ENCODE measurements at regions not wholly inside any gene's neighbourhood (a gene's known extent, or its start where the extent isn't known, plus 50 kb on each side); places are given as distances from the start of the nearest gene placed in this dataset.

DNA sequence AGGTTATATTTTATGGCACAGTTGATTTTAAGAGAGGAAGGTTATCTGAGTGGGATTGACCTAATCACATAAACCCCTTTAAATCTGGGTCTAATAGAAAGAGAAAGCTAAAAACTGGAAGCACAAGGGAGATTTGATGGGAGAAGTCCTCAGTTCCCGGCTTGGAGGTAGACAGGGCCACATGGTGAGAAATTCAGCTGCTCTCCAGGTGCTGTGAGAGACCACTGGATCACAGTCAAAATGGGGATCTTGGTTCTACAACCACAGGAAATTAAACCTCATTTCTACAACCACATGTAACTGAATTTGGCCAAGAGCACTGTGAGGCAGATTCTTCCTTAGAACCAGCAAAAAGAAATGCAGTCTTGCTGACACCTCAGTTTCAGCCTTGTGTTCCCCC is 2352.7 kb downstream of the MAT2B start:
- H3K4me2 ChIP-seq (ENCODE audit: low read length) = no peak overlapping the region

GRCh38 chr5:165859251-165859650 is 2353.8 kb downstream of the MAT2B start:
- Histone ChIP-seq H3K9me3 (ENCODE audit: low read length) (no peaks in the 10 kb centered on the region), H3F3A (ENCODE audit: insufficient read depth, low read length) (no peaks in the 10 kb centered on the region), H3K79me2 (ENCODE audit: insufficient read depth, low read length) (no peaks in the 10 kb centered on the region), H3K9me2 (ENCODE audit: low read depth, low read length) (no peaks in the 10 kb centered on the region), H3K27ac (ENCODE audit: low read depth, low read length, poor library complexity, severe bottlenecking) (no peak overlapping the region), H3K27me3 (ENCODE audit: insufficient read depth, low read length) (no peaks in the 10 kb centered on the region), H3K4me2 (ENCODE audit: low read length) (no peak overlapping the region), H4K20me1 (ENCODE audit: insufficient read depth, low read length) (no peaks in the 10 kb centered on the region), H3K4me1 (ENCODE audit: insufficient read depth, low read length, severe bottlenecking) (no peaks in the 10 kb centered on the region), H3K9ac (ENCODE audit: low read length) (no peak overlapping the region), H3K36me3 (ENCODE audit: insufficient read depth, low read length) (no peaks in the 10 kb centered on the region), H3K4me3 (ENCODE audit: low read depth, low read length, poor library complexity, severe bottlenecking) (no peak overlapping the region), H2AFZ (ENCODE audit: low read length) (no peak overlapping the region)
- TF ChIP-seq CTCF (IDR thresholded peaks at IDR 0.05; ENCODE audit: low read length) (no peak), EZH2 (IDR thresholded peaks at IDR 0.05; ENCODE audit: borderline replicate concordance, low read length) (no peak)

More for the DNA sequence above, 2352.7 kb downstream of the MAT2B start:
- TF ChIP-seq EZH2 (IDR thresholded peaks at IDR 0.05; ENCODE audit: borderline replicate concordance, low read length) = no peak
- no peak for TF ChIP-seq CTCF (IDR thresholded peaks at IDR 0.05; ENCODE audit: low read length)
- H3K4me1 ChIP-seq (ENCODE audit: insufficient read depth, low read length, severe bottlenecking) = no peaks in the 10 kb centered on the region
- H2AFZ ChIP-seq (ENCODE audit: low read length) = no peak overlapping the region
- no peaks in the 10 kb centered on the region for H3K27me3 ChIP-seq (ENCODE audit: insufficient read depth, low read length)
- no peaks in the 10 kb centered on the region for H3K79me2 ChIP-seq (ENCODE audit: insufficient read depth, low read length)
- H4K20me1 ChIP-seq (ENCODE audit: insufficient read depth, low read length) = no peaks in the 10 kb centered on the region
- H3K27ac ChIP-seq (ENCODE audit: low read depth, low read length, poor library complexity, severe bottlenecking) = no peak overlapping the region
- no peaks in the 10 kb centered on the region for H3K9me2 ChIP-seq (ENCODE audit: low read depth, low read length)
- H3K9me3 ChIP-seq (ENCODE audit: low read length) = no peaks in the 10 kb centered on the region
- no peak overlapping the region for H3K4me3 ChIP-seq (ENCODE audit: low read depth, low read length, poor library complexity, severe bottlenecking)
- H3F3A ChIP-seq (ENCODE audit: insufficient read depth, low read length) = no peaks in the 10 kb centered on the region
- no peak overlapping the region for H3K9ac ChIP-seq (ENCODE audit: low read length)
- no peaks in the 10 kb centered on the region for H3K36me3 ChIP-seq (ENCODE audit: insufficient read depth, low read length)

GRCh38 chr5:165863239-165863638 is 2357.8 kb downstream of the MAT2B start:
- Histone ChIP-seq H3K36me3 (ENCODE audit: insufficient read depth, low read length) (no peaks in the 10 kb centered on the region), H2AFZ (ENCODE audit: low read length) (no peak overlapping the region)

More at GRCh38 chr5:165863239-165863638, 2357.8 kb downstream of the MAT2B start:
- Histone ChIP-seq H3K27ac (ENCODE audit: low read depth, low read length, poor library complexity, severe bottlenecking) (no peak overlapping the region), H3K9ac (ENCODE audit: low read length) (no peak overlapping the region), H3K4me2 (ENCODE audit: low read length) (no peak overlapping the region), H3K27me3 (ENCODE audit: insufficient read depth, low read length) (no peaks in the 10 kb centered on the region), H4K20me1 (ENCODE audit: insufficient read depth, low read length) (no peaks in the 10 kb centered on the region), H3K4me3 (ENCODE audit: low read depth, low read length, poor library complexity, severe bottlenecking) (no peak overlapping the region), H3K9me2 (ENCODE audit: low read depth, low read length) (no peaks in the 10 kb centered on the region), H3K9me3 (ENCODE audit: low read length) (no peaks in the 10 kb centered on the region), H3K79me2 (ENCODE audit: insufficient read depth, low read length) (no peaks in the 10 kb centered on the region), H3F3A (ENCODE audit: insufficient read depth, low read length) (no peaks in the 10 kb centered on the region), H3K4me1 (ENCODE audit: insufficient read depth, low read length, severe bottlenecking) (no peaks in the 10 kb centered on the region)
- TF ChIP-seq EZH2 (IDR thresholded peaks at IDR 0.05; ENCODE audit: borderline replicate concordance, low read length) = no peak
- no peak for TF ChIP-seq CTCF (IDR thresholded peaks at IDR 0.05; ENCODE audit: low read length)
